Fibroblast of peridontal ligament (primary cell): ENCODE measurements at regions not wholly inside any gene's neighbourhood (a gene's known extent, or its start where the extent isn't known, plus 50 kb on each side); places are given as distances from the start of the nearest gene placed in this dataset.
A peak's percentile ranks its signal among the peaks of the same experiment; 100 is the strongest.

Experiments
- DNase-seq: peaks from one replicate; pipeline ENCODE4 v3.0.0-alpha.2; 2010; ENCODE audit errors: extremely low read depth

GRCh38 chr2:193776988-193777387 lies 1582.3 kb upstream of the TMEFF2 start:
- DNase-seq: no peak

DNA sequence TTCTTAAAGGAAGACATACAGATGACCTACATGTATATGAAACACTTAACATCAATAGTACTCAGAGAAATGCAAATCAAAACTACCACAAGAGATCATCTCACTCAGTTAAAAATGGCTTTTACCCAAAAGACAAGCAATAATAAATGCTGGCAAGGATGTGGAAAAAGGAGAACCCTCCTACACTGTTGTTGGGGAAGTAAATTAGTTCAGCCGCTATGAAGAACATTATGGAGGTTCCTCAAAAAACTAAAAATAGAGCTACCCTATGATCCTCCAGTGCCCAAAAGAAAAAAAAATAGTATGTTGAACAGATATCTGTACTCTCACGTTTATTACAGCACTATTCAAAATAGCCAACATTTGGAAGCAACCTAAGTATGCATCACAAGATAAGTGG lies 1579.4 kb upstream of the TMEFF2 start:
- no peak for DNase-seq

GRCh38 chr2:193751299-193751698 lies 1556.6 kb upstream of the TMEFF2 start:
- DNase-seq: no peak

DNA sequence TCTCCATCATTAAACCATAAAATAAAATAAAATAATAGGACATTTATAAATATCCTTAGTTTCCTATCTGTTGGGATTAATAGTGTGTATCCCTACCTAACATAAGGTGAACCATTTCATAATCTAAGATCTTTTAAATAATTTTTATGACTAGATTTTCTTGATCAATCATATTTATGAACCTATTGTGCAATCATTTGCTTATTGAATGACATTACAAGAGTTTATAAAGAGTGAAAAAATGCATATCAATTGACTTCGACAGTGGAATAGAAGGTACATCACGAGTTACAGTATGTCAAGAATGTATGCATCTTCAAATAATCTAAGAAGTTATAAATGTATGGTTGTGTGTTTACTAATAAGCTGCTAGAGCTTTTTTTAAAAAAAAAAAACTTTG lies 1554.8 kb upstream of the TMEFF2 start:
- no peak for DNase-seq

DNA sequence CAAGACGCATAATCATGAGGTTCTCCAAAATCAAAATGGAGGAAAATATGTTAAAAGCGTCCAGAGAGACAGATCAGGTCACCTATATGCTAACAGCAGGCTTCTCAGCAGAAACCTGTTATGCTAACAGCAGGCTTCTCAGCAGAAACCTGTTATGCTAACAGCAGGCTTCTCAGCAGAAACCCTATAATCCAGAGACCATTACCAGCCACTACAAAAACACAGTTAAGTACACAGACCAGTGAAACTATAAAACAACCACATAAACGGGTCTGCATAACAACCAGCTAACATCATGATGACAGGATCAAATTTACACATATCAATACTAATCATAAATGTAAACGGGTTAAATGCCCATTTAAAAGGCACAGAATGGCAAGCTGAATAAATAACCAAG lies 1548.4 kb upstream of the TMEFF2 start:
- DNase-seq: no peak

DNA sequence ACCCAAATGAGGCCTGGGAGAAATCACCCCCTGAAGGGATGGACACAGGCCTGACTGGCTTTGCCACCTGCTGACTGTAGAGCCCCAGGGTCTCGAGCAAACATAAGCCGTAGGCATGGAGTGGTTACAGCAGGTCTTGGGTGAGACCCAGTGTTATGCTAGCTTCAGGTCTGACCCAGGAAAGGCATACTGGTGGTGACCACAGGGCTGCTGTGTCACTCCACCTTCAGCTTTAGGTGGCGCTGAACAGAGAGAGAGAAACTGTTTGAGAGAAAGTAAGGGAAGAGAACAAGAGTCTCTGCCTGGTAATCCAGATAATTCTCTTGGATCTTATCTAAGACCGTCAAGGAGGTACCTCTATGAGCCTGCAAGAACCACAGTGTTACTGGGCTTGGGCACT lies 1544.2 kb upstream of the TMEFF2 start:
- DNase-seq: no peak

DNA sequence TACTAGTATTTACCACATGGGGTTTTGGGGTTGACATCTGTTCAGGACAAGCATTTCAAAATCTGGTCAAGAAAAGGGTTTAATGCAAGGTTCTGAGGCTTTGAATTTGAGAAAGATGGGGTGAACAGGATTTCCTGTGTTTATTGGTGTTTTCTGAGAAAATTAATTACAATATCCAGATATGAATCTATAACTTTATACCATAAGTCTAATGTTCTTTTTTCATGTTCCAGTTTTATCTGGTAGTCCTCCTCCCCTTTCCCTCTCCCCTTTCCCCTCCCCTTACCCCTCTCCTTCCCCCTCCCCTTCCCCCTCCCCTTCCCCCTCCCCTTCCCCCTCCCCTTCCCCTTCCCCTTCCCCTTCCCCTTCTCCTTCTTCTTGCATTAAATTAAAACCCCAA lies 1518.2 kb upstream of the TMEFF2 start:
- no peak for DNase-seq

GRCh38 chr2:193703411-193703810 lies 1508.7 kb upstream of the TMEFF2 start:
- no peak for DNase-seq

- DNase-seq: no peak
These were observed 1506.8 kb upstream of the TMEFF2 start for GRCh38 chr2:193701484-193701883.

- DNase-seq: peak; percentile 33
These were observed 1500.6 kb upstream of the TMEFF2 start for GRCh38 chr2:193695367-193695766.

DNA sequence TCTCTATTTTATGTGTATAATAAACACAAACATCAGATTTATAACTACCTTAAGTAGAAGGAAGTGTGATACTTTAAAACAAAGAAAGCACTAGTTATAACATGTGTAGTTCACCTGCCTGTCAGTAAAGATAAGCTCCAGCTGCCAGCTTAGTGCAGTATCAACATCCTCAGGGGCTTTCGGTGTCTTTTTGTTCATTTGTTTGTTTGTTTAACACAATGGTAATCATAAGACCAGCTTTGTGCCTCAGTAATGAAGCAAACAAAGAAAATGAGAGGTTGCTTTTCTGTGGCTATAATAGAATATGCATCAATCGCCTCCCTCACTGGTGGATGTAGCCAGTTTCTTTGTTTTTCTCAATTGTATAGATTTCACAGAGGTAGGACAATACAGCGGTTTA lies 1499.0 kb upstream of the TMEFF2 start:
- no peak for DNase-seq

GRCh38 chr2:193690572-193690971 lies 1495.8 kb upstream of the TMEFF2 start:
- no peak for DNase-seq

- DNase-seq: no peak
These were observed 1492.5 kb upstream of the TMEFF2 start for GRCh38 chr2:193687195-193687594.

DNA sequence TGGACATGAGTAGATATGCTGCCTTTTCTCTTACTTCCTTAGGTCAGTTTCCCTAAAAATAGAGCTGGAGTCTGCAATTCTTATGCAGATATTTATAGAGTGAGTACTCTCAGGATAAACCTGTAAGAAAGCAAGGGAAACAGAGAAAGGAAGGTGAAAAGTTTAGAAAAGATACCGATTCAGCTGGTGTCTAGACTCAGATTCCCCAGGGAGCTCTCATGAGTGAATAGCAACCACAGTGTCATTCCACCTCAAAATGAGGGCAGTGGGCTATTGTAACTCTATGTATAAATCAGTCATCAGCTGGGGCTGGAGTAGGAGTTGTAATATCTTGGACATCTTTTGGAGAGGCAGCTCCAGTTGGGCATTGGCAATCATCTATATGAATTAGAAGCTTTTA lies 1485.1 kb upstream of the TMEFF2 start:
- no peak for DNase-seq

GRCh38 chr2:193670478-193670877 lies 1475.7 kb upstream of the TMEFF2 start:
- no peak for DNase-seq

DNA sequence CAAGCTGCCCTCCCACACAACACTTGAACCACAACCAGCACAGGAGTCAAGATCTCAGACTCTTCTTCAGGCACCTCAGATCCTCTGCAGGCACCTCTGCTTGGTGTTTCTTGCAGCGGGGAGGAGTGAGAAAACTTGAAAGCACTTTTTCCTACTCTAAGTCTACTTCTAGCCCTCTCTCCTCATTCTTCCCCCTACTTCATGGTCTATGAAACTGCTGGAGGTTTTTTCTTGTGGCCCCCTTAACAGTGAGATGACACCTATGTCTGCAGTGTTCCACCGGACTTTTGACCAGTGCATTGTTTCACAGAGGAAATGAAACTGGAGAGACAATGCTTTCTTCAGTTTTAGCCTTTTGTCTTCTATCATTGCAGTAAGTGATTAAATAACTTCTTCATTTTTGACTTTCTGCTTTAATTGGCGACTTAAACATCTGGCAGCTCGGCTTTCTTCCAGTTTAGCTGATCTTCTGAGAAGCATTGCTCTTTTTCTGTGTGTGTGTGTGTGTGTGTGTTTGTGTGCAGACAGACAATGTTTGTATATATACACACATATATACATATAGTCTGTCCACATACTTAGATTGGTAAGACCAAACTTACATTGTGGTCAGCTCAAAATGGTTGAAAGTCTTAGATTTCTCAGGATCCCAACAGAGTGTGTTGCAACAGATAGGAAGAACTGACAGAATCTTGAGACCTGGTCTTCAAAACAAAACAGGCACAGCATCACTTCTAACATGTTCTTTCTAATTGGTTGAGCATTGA lies 1474.0 kb upstream of the TMEFF2 start:
- no peak for DNase-seq

- no peak for DNase-seq
These were observed 1433.2 kb upstream of the TMEFF2 start for GRCh38 chr2:193627927-193628272.

DNA sequence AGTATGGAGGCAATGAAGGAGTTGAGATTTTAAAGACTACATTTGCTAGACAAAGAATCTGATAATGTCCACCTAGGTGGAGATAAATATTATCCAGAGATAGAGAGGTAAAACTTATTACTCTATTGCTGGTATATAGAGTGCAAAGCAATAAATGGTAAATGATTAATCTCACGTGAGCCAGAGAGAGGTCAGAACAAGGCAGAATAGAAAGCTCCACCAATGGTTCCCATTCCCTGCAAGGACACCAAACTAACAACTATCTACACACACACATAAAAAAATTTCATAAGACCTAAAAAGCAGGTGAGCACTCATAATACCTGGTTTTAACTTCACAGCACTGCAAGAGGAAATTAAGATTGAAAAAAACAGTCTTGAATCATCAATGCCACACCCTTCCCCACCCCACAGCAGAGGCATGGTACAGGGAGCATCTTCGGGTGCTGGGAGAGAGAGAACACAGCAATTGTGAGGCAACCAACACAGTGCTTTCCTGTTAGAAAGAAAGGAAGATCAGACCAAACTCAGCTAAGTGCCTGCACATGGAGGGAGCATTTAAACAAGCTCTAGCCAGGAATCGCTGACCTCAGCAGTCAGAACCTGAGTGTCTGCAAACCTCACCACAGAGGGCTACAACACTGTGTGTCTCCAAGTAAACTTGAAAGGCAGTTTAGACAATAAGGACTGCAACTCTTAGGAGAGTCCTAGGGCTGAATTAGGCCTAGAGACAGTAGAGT lies 1432.6 kb upstream of the TMEFF2 start:
- DNase-seq: no peak

GRCh38 chr2:193608451-193608850 lies 1413.7 kb upstream of the TMEFF2 start:
- DNase-seq: no peak

DNA sequence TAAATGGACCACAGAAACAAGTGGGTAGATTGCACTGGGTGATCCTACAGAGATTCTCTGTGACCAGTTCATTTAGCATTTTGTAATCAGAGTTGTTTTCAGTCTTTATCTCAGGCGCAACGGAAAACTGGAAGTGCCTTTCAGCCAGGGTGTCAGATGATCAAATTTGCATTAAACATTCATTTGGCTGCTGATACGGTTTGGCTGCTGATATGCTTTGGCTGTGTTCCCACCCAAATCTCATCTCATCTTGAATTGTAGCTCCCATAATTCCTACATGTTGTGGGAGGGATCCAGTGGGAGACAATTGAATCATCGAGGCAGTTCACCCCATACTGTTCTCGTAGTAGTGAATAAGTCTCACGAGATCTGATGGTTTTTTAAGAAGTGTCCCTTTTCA lies 1396.1 kb upstream of the TMEFF2 start:
- no peak for DNase-seq

DNA sequence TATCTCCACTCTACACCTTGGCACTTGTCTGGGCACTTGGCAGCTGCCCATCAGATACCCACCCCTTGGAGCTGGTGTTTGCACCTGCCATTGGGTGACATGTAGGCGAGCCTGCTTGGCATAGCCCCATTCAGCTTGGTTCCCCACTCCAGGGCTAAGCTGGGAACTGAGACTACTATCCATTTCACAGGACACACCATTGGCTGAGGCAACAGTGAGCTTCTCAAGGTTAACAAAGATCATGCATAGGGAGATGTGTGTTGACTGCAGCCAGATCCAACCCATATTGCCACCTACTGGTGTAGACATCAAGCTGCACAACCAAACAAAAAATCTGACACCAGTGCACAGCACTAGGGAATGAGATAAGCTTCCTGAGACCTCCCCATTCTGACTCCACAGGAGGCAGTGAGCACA lies 1389.8 kb upstream of the TMEFF2 start:
- peak; percentile 45 for DNase-seq

GRCh38 chr2:193583638-193584400 lies 1389.1 kb upstream of the TMEFF2 start:
- peak; percentile 30 for DNase-seq

- DNase-seq: no peak
These were observed 1387.1 kb upstream of the TMEFF2 start for GRCh38 chr2:193581807-193582206.
